Pons (tissue), 1 donor: ENCODE measurements at regions not wholly inside any gene's neighbourhood (a gene's known extent, or its start where the extent isn't known, plus 50 kb on each side); places are given as distances from the start of the nearest gene placed in this dataset.
A peak's percentile ranks its signal among the peaks of the same experiment; 100 is the strongest.

Experiments used
- DNase-seq: peaks from one replicate; pipeline ENCODE4 v3.0.0-alpha.2; 2016; ENCODE audit warnings: low spot score

GRCh38 chr2:88832992-88833389 lies 141.5 kb downstream of the RPIA start:
- no peak for DNase-seq

DNA sequence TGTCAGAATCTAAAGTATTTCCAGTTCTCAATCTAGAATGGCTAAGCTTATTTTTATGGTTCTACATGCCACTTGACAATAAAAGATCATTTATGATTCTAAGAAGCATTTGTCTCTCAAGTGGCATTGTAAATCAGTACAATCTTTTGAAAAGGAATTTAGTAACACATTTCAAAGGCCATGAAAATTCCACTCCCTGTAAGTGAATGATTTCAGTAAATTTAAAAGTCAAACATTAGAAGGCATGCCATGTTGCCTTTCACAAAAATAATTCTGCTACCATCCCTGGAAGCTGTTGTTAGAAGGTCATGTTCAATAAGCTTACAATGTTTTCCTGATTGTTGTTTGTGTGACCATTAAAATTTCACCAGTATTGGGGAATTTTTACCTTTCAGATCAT lies 142.9 kb downstream of the RPIA start:
- no peak for DNase-seq

DNA sequence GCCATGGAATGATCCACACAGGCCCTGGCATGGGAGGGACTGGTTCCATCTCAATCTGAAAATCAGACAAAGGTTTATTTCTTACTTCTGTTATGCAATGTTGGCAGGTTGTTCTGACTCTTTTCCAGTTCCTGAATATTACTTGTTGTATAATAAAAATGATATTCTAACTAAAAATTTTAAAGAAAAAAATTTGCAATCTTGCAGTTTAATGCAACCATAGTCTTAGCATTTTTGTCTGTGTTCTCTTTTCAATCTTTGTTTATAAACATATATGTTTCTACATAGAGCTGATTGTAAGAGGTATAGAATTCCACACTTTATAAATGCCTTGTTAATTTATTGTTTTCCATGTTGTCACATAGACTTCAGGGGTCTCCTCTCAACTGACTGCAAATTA lies 143.4 kb downstream of the RPIA start:
- no peak for DNase-seq

DNA sequence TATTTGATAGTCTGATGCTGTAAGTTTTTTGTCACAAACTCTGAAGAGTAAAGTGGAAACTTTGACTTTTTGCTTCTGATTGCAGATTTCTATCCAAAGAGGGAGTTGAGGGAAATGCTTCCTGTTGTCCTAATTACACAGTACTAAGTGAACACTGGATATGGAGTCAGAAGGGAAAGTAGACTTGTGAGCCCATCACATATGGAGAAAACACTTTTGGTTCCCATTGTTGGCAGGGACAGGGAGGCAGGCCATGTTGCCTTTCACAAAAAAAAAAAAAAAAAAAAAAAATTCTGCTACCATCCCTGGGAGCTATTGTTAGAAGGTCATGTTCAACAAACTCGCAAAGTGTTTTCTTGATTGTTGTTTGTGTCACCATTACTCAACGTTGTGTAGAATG lies 144.3 kb downstream of the RPIA start:
- DNase-seq, result no peak

GRCh38 chr2:88836351-88836750 lies 144.9 kb downstream of the RPIA start:
- no peak for DNase-seq

- no peak for DNase-seq
Measured at GRCh38 chr2:88837511-88838160, 146.2 kb downstream of the RPIA start.

- no peak for DNase-seq
Measured at GRCh38 chr2:88838165-88838635, 146.7 kb downstream of the RPIA start.

DNA sequence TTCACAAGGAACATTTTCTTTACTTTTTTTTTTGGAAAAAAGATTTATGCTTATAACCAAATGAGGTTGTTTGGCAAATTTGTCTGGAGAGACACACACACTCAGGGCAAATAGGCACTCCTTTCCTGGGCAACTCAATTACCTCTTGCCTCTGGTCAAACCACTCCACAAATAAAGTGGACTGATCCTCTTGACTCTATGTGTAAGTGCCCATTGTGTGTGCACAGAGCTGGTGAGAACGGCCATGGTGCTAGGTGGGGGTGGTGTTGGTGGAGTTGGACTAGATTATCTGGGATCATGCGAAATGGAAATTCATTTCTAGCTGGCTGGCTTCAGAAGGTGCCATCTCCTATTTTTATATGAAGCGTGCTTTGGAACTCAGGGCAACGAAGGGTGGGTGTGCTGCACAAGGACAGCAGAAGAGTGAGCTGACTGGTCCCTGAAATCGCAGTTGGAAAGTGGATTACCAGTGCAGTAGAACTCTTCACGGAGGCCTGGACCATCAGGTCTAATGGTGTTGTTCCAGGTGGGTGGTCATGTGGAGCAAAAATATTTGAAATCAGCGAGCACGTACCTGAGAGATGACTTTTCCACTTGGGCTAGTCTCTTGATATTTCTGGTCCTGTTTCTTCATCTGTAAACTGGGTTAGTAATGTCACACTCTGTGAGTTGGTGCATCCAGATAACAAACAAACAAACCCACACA lies 149.9 kb downstream of the RPIA start:
- DNase-seq, result no peak

- DNase-seq, result no peak
Measured at GRCh38 chr2:88842656-88843460, 151.4 kb downstream of the RPIA start.

- DNase-seq, result no peak
Measured at GRCh38 chr2:88843651-88844050, 152.2 kb downstream of the RPIA start.

DNA sequence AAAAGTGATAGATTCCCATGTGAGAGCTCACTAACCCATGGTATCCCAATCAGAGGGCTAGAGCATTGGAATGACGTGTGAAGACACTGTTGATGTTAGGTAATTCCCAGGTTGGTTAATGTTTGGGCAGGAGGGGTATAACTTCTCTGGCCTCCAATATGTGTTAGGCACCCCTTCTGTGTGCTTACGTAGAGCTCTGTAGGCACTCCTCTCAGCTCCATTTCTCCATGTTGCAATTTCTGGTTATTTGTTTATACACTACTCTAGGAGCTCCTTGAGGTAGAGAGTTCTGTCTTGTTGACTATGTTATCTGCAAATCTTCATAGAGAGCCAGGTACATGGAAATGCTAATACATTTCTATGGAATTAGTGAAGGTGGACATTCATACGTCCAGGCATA lies 153.5 kb downstream of the RPIA start:
- DNase-seq, result no peak

DNA sequence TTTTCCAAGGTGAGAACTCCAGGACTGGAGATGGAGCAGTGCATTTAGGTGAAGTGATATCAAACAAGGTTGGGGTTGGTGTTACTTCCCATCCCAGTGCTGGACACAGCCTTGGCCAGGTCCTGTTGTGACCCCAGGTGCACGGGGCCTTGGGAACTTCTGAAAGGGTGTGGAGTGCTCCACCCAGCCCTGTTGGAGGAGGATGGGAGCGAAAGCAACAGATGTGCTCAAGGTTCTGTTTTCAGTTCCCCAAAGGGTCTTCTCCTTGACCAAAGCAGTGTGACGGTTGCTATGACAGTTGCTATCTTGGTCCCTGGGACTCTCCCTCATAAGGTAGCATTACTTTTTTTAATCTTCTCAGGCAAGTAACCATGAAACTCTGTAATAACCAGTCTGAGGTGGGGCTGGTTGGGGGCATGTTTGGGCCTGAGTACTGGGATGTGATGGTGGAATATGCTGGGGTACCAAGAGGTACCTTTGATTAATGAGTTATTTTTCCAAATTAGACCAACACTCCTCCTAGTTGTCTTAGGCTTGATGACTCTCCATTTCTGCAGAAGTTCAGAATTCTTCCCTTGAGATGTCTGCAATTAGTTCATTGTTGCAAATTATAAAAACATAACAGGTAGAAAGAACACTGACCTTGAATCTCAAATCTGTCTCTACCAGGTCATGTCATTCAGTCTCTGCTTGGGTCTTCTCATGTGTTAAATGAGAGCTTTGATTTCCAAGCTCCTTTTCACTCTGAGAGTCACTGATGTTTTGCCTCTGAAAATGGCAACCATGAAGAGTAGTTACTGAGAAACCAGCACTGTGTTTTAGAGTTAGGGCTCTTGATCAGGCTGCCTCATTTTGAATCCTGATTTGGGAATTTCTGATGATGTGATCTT lies 154.5 kb downstream of the RPIA start:
- no peak for DNase-seq

DNA sequence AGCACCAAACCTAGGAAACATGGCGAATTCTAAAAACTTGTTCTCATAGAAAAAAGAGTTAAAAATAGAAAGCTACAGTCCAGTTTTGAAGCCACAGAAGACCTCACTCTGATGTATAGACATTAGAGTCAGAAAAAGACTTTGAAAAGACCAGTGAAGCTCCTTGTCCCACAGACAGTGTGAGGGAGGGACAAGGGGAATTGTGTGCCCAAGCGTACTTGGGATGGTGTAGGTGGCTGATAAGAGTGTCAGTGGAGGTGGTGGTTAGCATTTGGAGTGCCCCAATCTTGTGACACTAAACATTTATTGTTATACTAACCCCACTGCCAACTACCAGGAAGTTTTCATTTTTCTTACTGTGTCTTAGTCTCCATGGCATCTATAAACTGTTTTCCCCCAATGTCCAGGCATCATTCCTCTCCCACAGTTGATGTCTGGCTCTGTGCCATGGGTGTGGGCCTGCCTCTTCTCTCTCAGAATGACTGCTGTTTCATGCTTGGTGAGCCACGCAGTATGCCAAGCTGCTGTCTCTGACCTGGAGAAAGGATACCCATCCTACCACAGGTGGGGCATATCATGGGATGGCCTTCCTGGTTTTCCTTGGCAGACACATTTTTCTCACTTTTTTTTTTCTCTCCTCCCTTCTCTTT lies 161.4 kb downstream of the RPIA start:
- no peak for DNase-seq

DNA sequence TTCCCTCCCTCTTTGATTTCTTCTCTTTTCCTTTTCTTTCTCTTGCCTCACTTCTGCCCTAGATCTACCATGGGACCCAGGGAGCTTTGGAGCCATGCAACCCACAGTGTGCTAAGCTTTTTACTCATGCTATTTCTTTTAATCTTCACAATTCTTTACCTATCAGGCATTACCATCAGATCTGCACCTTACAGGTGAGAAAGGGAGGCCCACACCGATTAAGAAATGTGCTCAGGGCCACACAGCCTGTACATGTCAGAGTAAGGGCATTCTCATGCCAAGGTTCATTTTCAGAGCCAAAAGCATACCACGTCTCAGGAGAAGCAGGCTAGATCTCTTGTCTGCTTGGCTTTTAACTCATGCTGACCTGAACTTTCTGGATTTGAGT lies 161.9 kb downstream of the RPIA start:
- no peak for DNase-seq

DNA sequence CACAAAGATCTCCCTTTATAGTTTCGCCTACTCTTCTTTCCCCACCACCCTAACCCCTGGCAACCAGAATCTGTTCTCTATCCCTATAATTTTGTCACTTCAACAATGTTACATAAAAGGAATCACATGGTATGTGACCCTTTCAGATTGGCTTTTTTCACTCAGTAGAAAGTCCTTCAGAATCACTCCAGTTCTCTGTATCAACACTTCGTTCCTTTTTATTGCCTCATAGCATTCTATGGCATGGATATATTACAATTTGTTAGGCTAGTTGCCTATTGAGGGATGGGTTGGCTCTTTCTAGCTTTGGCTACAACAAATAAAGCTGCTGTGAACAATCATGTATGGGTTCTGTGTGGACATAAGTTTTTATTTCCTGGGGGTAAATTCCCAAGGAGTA lies 163.1 kb downstream of the RPIA start:
- DNase-seq, result no peak

- no peak for DNase-seq
Measured at GRCh38 chr2:88855620-88856408, 164.3 kb downstream of the RPIA start.

GRCh38 chr2:88856409-88857135 lies 165.1 kb downstream of the RPIA start:
- DNase-seq, result no peak

DNA sequence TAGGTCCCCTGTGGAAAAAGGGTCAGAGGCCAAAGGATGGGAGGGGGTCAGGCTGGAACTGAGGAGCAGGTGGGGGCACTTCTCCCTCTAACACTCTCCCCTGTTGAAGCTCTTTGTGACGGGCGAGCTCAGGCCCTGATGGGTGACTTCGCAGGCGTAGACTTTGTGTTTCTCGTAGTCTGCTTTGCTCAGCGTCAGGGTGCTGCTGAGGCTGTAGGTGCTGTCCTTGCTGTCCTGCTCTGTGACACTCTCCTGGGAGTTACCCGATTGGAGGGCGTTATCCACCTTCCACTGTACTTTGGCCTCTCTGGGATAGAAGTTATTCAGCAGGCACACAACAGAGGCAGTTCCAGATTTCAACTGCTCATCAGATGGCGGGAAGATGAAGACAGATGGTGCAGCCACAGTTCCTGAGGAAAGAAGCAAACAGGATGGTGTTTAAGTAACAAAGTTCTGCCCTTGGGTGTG lies 165.8 kb downstream of the RPIA start:
- DNase-seq, result no peak

DNA sequence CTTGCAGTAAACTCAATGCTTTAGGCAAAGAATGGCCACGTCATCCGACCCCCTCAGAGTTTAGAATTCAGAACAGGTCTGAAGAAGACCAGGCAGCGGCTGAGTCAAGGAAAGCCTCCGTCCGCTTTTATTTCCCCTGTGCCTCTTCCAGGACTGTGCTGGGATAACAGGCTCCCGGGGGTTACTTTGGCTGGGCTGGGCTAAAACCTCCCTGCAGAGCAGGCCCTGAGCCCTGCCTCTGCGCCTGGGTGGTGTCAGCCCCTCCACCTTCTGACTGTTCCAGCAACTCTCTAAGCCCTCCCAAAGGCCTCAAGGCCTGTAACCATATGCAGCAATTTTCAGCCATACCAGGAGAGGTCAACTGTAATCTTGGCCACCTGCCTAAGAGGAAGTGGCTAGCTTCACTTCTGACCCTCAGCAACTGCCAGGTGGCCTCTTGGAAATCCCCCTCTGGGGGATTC lies 166.5 kb downstream of the RPIA start:
- peak; percentile 7 for DNase-seq

DNA sequence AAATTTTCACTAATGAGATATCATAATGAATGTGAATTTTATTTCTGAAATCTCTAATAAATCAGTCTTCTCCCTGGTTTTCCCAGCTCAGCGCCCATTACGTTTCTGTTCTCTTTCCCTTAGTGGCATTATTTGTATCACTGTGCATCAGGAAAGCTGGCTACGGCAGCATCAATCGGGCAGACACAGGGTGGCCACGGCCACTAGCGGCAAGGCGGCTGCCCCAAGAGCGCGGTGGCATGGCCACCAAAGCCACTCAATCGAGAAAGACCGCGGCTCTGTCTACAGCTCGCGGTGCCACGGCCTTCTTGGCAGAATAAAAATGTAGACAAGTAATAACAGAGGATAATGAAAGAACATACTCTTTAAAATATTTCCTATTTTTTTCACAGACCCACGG lies 168.0 kb downstream of the RPIA start:
- no peak for DNase-seq
